Heart right ventricle (tissue), 16 donors: ENCODE measurements at regions not wholly inside any gene's neighbourhood (a gene's known extent, or its start where the extent isn't known, plus 50 kb on each side); places are given as distances from the start of the nearest gene placed in this dataset.

Source experiments
- ATAC-seq, 8 donors: fragments of 200-7000 bp; cut with Tn5 transposase; one replicate each; pipeline ENCODE4 v1.9.1; 2020; ENCODE audit warnings: mild to moderate bottlenecking in 8 of 8, moderate library complexity in 8 of 8, moderate number of reproducible peaks in 1 of 8
- DNase-seq, 2 donors: peaks; one replicate each; pipeline ENCODE4 v3.0.0-alpha.2; 2020
- H3K27ac ChIP-seq, 10 donors: fragments of 200-600 bp; sonication (generic) in 2 of 10; one replicate each; pipeline versions ENCODE4 v1.5.0 to v1.8.0; 2020 to 2022; ENCODE audit warnings: mild to moderate bottlenecking in 3 of 10
- H3K27me3 ChIP-seq, 7 donors: fragments of 200-600 bp; one replicate each; pipeline ENCODE4 v1.8.0; 2021 to 2022; ENCODE audit warnings: mild to moderate bottlenecking in 2 of 7
- H3K36me3 ChIP-seq, 9 donors: fragments of 200-600 bp; sonication (generic) in 1 of 9; one replicate each; pipeline versions ENCODE4 v1.5.0 to v1.8.0; 2020 to 2022; ENCODE audit warnings: mild to moderate bottlenecking in 2 of 9
- H3K4me1 ChIP-seq, 9 donors: fragments of 200-600 bp; sonication (generic) in 1 of 9; one replicate each; pipeline versions ENCODE4 v1.5.0 to v1.8.0; 2020 to 2022; ENCODE audit warnings: mild to moderate bottlenecking in 4 of 9
- H3K4me3 ChIP-seq, 10 donors: fragments of 200-600 bp; sonication (generic) in 2 of 10; one replicate each; pipeline versions ENCODE4 v1.5.0 to v1.8.0; 2020 to 2022; ENCODE audit warnings: mild to moderate bottlenecking in 7 of 10, moderate library complexity in 2 of 10
- H3K9me3 ChIP-seq, 11 donors: fragments of 200-600 bp in 10 of 11; sonication (generic) in 2 of 11; one replicate each; pipeline versions ENCODE4 v1.5.0 to v1.8.0; 2013 to 2022; ENCODE audit warnings: mild to moderate bottlenecking in 2 of 11, control low read depth in 1 of 11, moderate library complexity in 1 of 11
- WGBS, 2 donors: extraction: QIAGEN DNeasy Blood & Tissue Kit; methylation state at CpG; one replicate each; pipeline ENCODE4 v1.1.7; 2013; ENCODE audit warnings: inconsistent platforms in 1 of 2; 5-methylcytosine and 5-hydroxymethylcytosine counted together
- intact Hi-C, 10 donors: fragments of 100-400 bp; cut with DNase I; formaldehyde crosslinking; loops; one replicate each; pipeline versions ENCODE4 v1.11.1 to v1.14.2; 2022
- TF ChIP-seq, protein P1 (sequence below), 9 donors: fragments of 200-600 bp; sonication (generic) in 2 of 9; IDR thresholded peaks; one replicate each; pipeline versions ENCODE4 v1.5.0 to v1.8.0; 2021 to 2022; ENCODE audit warnings: antibody characterized with exemption in 9 of 9, mild to moderate bottlenecking in 5 of 9, moderate library complexity in 1 of 9
- donor health status: Arrhythmogenic right ventricular cardiomyopathy.
- donor health status: ischemic (EF 13 %, LVEDD 7.1; RV severe dilation, severe dysfunction).
- donor health status: healthy with polysubstance abuse.
- donor health status: DM: no; HTN: yes; CAD: no.
- donor health status: DM: no; HTN: no; CAD: no.
- donor health status: ischemic (EF 25% LVEDD 6.9; RV normal size, moderate dysfunction).
- donor health status: ischemic (EF 25% LVEDD 5.7; RV mildly dilated, moderate dysfunction).
- donor health status: healthy.
- donor health status: DM: yes; HTN: yes; CAD: no.
- donor health status: Ischemic cardiomyopathy.
- donor health status: ischemic (EF 35%, LVEDD 5.7; RV mildly dilated, moderate dysfunction).
- donor health status: nonischemic (EF 11% LVEDD 7.7; RV severe dilation, severe dysfunction).
- donor health status: DM: yes; HTN: yes; CAD: no.
- donor health status: PGD.
- donor health status: ischemic (EF 29% LVEDD 5.4; RV normal size, mild dysfunction).
- donor health status: nonischemic (EF 23%, LVEDD 6.1; RV moderate dilation, normal function).

DNA sequence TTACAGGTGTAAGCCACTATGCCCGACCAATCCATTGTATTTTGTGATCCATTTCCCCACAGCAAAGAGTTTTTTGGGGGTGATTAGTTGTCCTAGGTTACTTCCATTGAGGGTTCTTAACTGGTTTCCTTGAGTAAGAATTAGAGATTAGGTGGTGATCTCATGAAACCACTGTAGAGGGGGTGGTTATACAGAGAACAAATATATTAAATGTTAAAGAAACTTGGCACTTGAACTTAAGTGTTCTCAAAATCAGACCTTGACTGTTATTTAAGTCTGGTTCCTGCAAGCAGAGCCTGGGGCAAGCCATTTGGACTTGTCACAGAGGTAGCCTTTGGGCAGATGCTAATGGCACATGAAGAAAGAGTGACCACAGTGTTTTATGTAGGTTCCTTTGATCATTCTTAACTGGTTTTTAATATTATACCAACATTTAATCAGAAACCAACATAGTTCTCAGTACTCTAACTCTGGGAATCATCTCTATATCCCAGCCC is 288.5 kb downstream of the SOX4 start:
- H3K4me1 ChIP-seq = peaks cover 0 to 24% (median 16%) of the 10 kb centered on the region in 9 donors
- no peak overlapping the region for H3K27ac ChIP-seq
- DNase-seq (no peak), ATAC-seq (no peak)
- intact Hi-C loops = no loop called here
- TF ChIP-seq, protein P1, sequence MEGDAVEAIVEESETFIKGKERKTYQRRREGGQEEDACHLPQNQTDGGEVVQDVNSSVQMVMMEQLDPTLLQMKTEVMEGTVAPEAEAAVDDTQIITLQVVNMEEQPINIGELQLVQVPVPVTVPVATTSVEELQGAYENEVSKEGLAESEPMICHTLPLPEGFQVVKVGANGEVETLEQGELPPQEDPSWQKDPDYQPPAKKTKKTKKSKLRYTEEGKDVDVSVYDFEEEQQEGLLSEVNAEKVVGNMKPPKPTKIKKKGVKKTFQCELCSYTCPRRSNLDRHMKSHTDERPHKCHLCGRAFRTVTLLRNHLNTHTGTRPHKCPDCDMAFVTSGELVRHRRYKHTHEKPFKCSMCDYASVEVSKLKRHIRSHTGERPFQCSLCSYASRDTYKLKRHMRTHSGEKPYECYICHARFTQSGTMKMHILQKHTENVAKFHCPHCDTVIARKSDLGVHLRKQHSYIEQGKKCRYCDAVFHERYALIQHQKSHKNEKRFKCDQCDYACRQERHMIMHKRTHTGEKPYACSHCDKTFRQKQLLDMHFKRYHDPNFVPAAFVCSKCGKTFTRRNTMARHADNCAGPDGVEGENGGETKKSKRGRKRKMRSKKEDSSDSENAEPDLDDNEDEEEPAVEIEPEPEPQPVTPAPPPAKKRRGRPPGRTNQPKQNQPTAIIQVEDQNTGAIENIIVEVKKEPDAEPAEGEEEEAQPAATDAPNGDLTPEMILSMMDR (IDR thresholded peaks at IDR 0.05) = no peak
- H3K4me3 ChIP-seq = no peak overlapping the region
- no peaks in the 10 kb centered on the region for H3K36me3 ChIP-seq
- WGBS, 2 donors = 100% methylated on average over 1 of the region's 1 CpG
- peaks cover 0 to 27% (median 0%) of the 10 kb centered on the region in 11 donors for H3K9me3 ChIP-seq
- H3K27me3 ChIP-seq = no peaks in the 10 kb centered on the region

DNA sequence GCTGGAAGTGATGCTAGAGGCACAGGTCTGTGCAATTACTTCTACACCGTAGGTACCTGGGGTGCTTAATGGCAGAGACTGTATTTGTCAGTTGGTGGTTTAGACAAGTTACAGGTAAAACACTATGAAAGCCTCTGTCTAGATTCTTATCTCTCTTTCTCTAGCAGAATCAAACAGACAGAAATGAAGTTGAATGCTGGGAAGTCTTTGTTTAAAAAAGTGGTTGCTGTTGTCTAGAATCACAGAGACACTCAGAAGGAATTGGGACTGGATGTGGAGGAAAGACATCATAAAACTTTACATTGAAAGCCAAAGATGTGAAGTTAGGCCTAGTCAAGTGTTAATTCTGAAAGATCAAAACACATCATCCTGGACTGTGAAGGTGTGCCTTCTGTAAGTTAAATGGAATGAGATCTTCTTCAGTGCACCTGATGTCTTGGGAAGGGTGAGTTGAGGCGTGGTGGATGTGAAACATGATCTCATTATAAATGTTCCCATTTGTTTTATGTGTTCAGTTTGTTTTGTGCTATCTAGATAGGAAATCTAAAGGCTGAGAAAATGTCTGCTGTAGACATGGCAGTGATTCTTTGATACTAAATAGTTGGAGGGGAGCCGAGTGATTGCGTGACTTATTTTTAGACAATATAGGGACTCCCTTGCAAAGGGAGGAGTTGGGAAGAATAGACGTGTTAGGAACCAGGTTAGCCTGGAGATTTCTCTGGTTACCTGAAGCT is 290.2 kb downstream of the SOX4 start:
- ATAC-seq (no peak), DNase-seq (no peak)
- Histone ChIP-seq H3K4me3 (no peak overlapping the region), H3K36me3 (no peaks in the 10 kb centered on the region), H3K27ac (no peak overlapping the region), H3K9me3 (peaks cover 0 to 20% (median 0%) of the 10 kb centered on the region in 11 donors), H3K4me1 (peaks cover 0 to 36% (median 20%) of the 10 kb centered on the region in 9 donors), H3K27me3 (no peaks in the 10 kb centered on the region)
- intact Hi-C loops = loop anchor here in 1 of 10 donors (2.0 kb wide), 1 partner anchor 31 kb away; no protein-coding TSS in a partner anchor
- TF ChIP-seq, protein P1 (IDR thresholded peaks at IDR 0.05) = no peak
- WGBS, 2 donors = 71 to 77% methylated on average over 5 of the region's 5 CpGs

DNA sequence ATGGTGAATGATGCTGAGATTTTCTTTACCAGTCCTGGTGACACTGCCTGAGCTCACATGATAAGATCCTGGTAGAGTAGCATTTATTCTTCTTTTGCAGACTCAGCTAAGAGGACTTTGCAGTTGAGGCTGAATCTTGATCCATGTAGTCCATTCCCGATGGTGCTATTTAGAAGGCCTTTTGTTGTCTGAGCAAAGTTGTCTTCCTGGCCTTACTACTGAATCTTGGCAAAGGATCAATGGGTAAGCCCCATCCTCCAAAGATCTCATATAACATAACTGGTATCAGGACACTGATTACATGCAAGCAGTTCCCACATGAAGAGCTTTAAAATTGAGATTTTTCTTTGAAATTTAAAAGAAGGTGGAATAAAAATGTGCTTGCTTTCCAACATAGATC is 291.6 kb downstream of the SOX4 start:
- 47 to 56% methylated on average over 1 of the region's 1 CpG for WGBS, 2 donors
- no peaks in the 10 kb centered on the region for H3K36me3 ChIP-seq
- DNase-seq (no peak), ATAC-seq (no peak)
- H3K4me1 ChIP-seq = peaks cover 0 to 36% (median 20%) of the 10 kb centered on the region in 9 donors
- peak overlapping the region in 1 of 10 donors; percentile 1 for H3K4me3 ChIP-seq
- H3K27me3 ChIP-seq = no peaks in the 10 kb centered on the region
- intact Hi-C loops = loop anchor here in 1 of 10 donors (2.0 kb wide), 1 partner anchor 32 kb away; no protein-coding TSS in a partner anchor
- H3K9me3 ChIP-seq = peaks cover 0 to 9% (median 0%) of the 10 kb centered on the region in 11 donors
- TF ChIP-seq, protein P1 (IDR thresholded peaks at IDR 0.05) = no peak
- H3K27ac ChIP-seq = peak overlapping the region in 5 of 10 donors; percentile 52 to 58 (median 53)

DNA sequence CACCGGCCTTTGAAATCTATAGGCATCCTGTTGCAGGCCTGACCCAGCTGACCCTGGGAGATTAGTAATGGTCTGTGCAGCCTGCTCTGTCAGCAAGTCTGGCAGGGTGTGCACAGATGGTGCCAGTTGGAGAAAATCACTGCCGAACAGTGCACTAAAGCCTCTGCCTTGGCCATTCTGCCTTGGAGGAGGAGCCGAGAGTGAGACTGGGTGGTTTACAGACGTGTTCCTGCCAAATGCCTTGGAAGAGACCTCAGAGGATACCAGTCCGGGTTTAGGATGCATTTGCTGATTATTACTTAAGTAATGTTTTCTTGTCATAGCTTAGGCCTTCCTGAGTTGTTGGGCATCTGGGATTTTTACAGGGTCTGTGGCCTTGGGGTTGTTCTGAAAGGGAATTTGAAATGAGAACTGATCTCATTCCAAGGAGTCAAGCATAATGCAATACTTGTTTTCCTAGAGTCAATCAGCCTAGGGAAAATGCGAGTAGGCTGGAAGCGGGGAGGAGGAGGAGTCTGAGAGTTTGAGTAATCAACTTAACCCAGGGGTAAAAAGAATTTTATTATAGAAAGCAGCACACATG is 292.1 kb downstream of the SOX4 start:
- peak overlapping the region in 1 of 10 donors; percentile 1 for H3K4me3 ChIP-seq
- ATAC-seq (peak; percentile 60 to 91 (median 76)), DNase-seq (peak; percentile 16 to 27)
- peak overlapping the region in 5 of 10 donors; percentile 52 to 58 (median 53) for H3K27ac ChIP-seq
- H3K27me3 ChIP-seq = no peaks in the 10 kb centered on the region
- 40 to 42% methylated on average over 7 of the region's 7 CpGs for WGBS, 2 donors
- H3K36me3 ChIP-seq = no peaks in the 10 kb centered on the region
- intact Hi-C loops = loop anchor here in 1 of 10 donors (2.0 kb wide), 1 partner anchor 33 kb away; no protein-coding TSS in a partner anchor
- H3K9me3 ChIP-seq = peaks cover 0 to 5% (median 0%) of the 10 kb centered on the region in 11 donors
- TF ChIP-seq, protein P1 (IDR thresholded peaks at IDR 0.05) = no peak
- H3K4me1 ChIP-seq = peaks cover 0 to 36% (median 20%) of the 10 kb centered on the region in 9 donors
